ENCODE measurements at regions not wholly inside any gene's neighbourhood (a gene's known extent, or its start where the extent isn't known, plus 50 kb on each side); places are given as distances from the start of the nearest gene placed in this dataset.

- no peak overlapping the region for H2AFZ ChIP-seq
- no peaks in the 10 kb centered on the region for H3K9me2 ChIP-seq (ENCODE audit: insufficient read depth)
- 16% methylated on average over 2 of the region's 2 CpGs for WGBS, 2 experiments (ENCODE audit: low coverage in 1 of 2, low lambda C conversion rate in 2 of 2, missing lambda C conversion rate in 2 of 2)
- H3K4me1 ChIP-seq (ENCODE audit: insufficient read depth), result no peaks in the 10 kb centered on the region
- no peak overlapping the region for H3K27ac ChIP-seq
- H3K9ac ChIP-seq, result no peak overlapping the region
- no peaks in the 10 kb centered on the region for H3K27me3 ChIP-seq (replicated peaks; ENCODE audit: insufficient read depth)
- no peaks in the 10 kb centered on the region for H3K36me3 ChIP-seq (ENCODE audit: low read depth)
- H4K20me1 ChIP-seq (ENCODE audit: insufficient read depth), result no peaks in the 10 kb centered on the region
- TF ChIP-seq EZH2 (IDR thresholded peaks at IDR 0.05; ENCODE audit: insufficient read depth, poor library complexity, severe bottlenecking) (no peak), EZH2phosphoT487 (IDR thresholded peaks at IDR 0.05; ENCODE audit: insufficient read depth, low read depth) (no peak)
- H3K4me3 ChIP-seq, result no peak overlapping the region
- H3F3A ChIP-seq (ENCODE audit: insufficient read depth), result no peaks in the 10 kb centered on the region
- no peak overlapping the region for H3K4me2 ChIP-seq (ENCODE audit: unreplicated experiment)
- no peaks in the 10 kb centered on the region for H3K79me2 ChIP-seq (ENCODE audit: insufficient read depth)
- in situ Hi-C loops (cut with MboI), result no loop called here
- H3K9me3 ChIP-seq (ENCODE audit: low read depth), result no peaks in the 10 kb centered on the region
- no peak for DNase-seq
These were observed 121.4 kb upstream of the RARB start for GRCh38 chr3:25306705-25307104.

GRCh38 chr3:25313286-25313685, 114.8 kb upstream of the RARB start:
- Histone ChIP-seq H3K9me3 (ENCODE audit: low read depth) (no peaks in the 10 kb centered on the region), H4K20me1 (ENCODE audit: insufficient read depth) (no peaks in the 10 kb centered on the region), H3K4me2 (ENCODE audit: unreplicated experiment) (no peak overlapping the region), H3K4me1 (ENCODE audit: insufficient read depth) (no peaks in the 10 kb centered on the region), H3K79me2 (ENCODE audit: insufficient read depth) (no peaks in the 10 kb centered on the region), H2AFZ (no peak overlapping the region), H3K9me2 (ENCODE audit: insufficient read depth) (no peaks in the 10 kb centered on the region), H3K9ac (no peak overlapping the region), H3K4me3 (no peak overlapping the region), H3K27ac (no peak overlapping the region), H3F3A (ENCODE audit: insufficient read depth) (no peaks in the 10 kb centered on the region), H3K36me3 (ENCODE audit: low read depth) (no peaks in the 10 kb centered on the region), H3K27me3 (replicated peaks; ENCODE audit: insufficient read depth) (no peaks in the 10 kb centered on the region)
- no peak for TF ChIP-seq EZH2 (IDR thresholded peaks at IDR 0.05; ENCODE audit: insufficient read depth, poor library complexity, severe bottlenecking)
- TF ChIP-seq EZH2phosphoT487 (IDR thresholded peaks at IDR 0.05; ENCODE audit: insufficient read depth, low read depth), result no peak
- DNase-seq, result no peak
- WGBS, 2 experiments (ENCODE audit: low coverage in 1 of 2, low lambda C conversion rate in 2 of 2, missing lambda C conversion rate in 2 of 2), result 14 to 21% methylated on average over 2 of the region's 2 CpGs
- in situ Hi-C loops (cut with MboI), result no loop called here

- TF ChIP-seq EZH2phosphoT487 (IDR thresholded peaks at IDR 0.05; ENCODE audit: insufficient read depth, low read depth) (no peak), EZH2 (IDR thresholded peaks at IDR 0.05; ENCODE audit: insufficient read depth, poor library complexity, severe bottlenecking) (no peak)
- Histone ChIP-seq H3K27me3 (replicated peaks; ENCODE audit: insufficient read depth) (no peaks in the 10 kb centered on the region), H3K27ac (no peak overlapping the region), H3K4me2 (ENCODE audit: unreplicated experiment) (no peak overlapping the region), H3K9me3 (ENCODE audit: low read depth) (no peaks in the 10 kb centered on the region), H3K9me2 (ENCODE audit: insufficient read depth) (no peaks in the 10 kb centered on the region), H2AFZ (no peak overlapping the region), H3F3A (ENCODE audit: insufficient read depth) (no peaks in the 10 kb centered on the region), H3K79me2 (ENCODE audit: insufficient read depth) (no peaks in the 10 kb centered on the region), H4K20me1 (ENCODE audit: insufficient read depth) (no peaks in the 10 kb centered on the region), H3K36me3 (ENCODE audit: low read depth) (no peaks in the 10 kb centered on the region), H3K4me1 (ENCODE audit: insufficient read depth) (no peaks in the 10 kb centered on the region), H3K4me3 (no peak overlapping the region), H3K9ac (no peak overlapping the region)
- DNase-seq, result no peak
- in situ Hi-C loops (cut with MboI), result no loop called here
- 34 to 39% methylated on average over 7 of the region's 7 CpGs for WGBS, 2 experiments (ENCODE audit: low coverage in 1 of 2, low lambda C conversion rate in 2 of 2, missing lambda C conversion rate in 2 of 2)
These were observed 103.0 kb upstream of the RARB start for GRCh38 chr3:25324954-25325655.

GRCh38 chr3:25335356-25335755, 92.7 kb upstream of the RARB start:
- Histone ChIP-seq H3K36me3 (ENCODE audit: low read depth) (no peaks in the 10 kb centered on the region), H3K9me3 (ENCODE audit: low read depth) (no peaks in the 10 kb centered on the region), H3K4me3 (no peak overlapping the region), H3F3A (ENCODE audit: insufficient read depth) (no peaks in the 10 kb centered on the region), H4K20me1 (ENCODE audit: insufficient read depth) (no peaks in the 10 kb centered on the region), H3K79me2 (ENCODE audit: insufficient read depth) (no peaks in the 10 kb centered on the region), H3K9me2 (ENCODE audit: insufficient read depth) (no peaks in the 10 kb centered on the region), H3K27ac (no peak overlapping the region), H3K27me3 (replicated peaks; ENCODE audit: insufficient read depth) (no peaks in the 10 kb centered on the region), H3K9ac (no peak overlapping the region), H2AFZ (no peak overlapping the region), H3K4me1 (ENCODE audit: insufficient read depth) (no peaks in the 10 kb centered on the region), H3K4me2 (ENCODE audit: unreplicated experiment) (no peak overlapping the region)
- in situ Hi-C loops (cut with MboI), result no loop called here
- DNase-seq, result no peak
- TF ChIP-seq EZH2 (IDR thresholded peaks at IDR 0.05; ENCODE audit: insufficient read depth, poor library complexity, severe bottlenecking) (no peak), EZH2phosphoT487 (IDR thresholded peaks at IDR 0.05; ENCODE audit: insufficient read depth, low read depth) (no peak)
- WGBS, 2 experiments (ENCODE audit: low coverage in 1 of 2, low lambda C conversion rate in 2 of 2, missing lambda C conversion rate in 2 of 2), result 11 to 14% methylated on average over 1 of the region's 1 CpG

All from GM23248 (cell line).